Fibroblast of lung (primary cell): ENCODE measurements at regions not wholly inside any gene's neighbourhood (a gene's known extent, or its start where the extent isn't known, plus 50 kb on each side); places are given as distances from the start of the nearest gene placed in this dataset.

Experiments used
- EZH2 ChIP-seq: IDR thresholded peaks from 2 replicates; pipeline ENCODE4 v1.5.1; 2012; ENCODE audit warnings: low read length, control low read depth, mild to moderate bottlenecking; ENCODE audit errors: missing control alignments
- TF ChIP-seq, protein P1 (sequence below), 2 donors: IDR thresholded peaks in 1 of 2; conservative IDR thresholded peaks in 1 of 2; 1 replicate in 1 of 2; 2 replicates in 1 of 2; pipeline ENCODE4 v1.5.1; 2011 to 2012; ENCODE audit warnings: low read length in 2 of 2, control low read depth in 1 of 2, inconsistent platforms in 1 of 2, low read depth in 1 of 2, mild to moderate bottlenecking in 1 of 2

DNA sequence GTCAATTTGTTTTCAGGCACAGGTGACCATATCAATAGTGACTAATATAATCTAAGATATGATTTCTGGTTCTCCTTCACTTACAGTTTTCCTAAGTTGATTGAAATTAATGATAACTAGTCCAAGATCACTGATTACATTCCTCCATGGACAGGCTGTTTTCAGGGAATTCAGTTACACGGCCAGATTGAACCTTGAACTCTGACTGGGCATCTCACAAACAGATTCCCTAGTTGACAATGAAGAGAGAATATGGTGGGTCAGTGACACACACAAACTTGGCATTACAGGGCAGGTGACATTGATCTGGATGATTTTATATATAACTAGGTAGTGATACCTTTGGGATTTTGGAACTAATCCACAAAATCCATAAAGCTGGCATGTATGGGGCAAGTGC lies 110.2 kb upstream of the EGR2 start:
- TF ChIP-seq, protein P1, sequence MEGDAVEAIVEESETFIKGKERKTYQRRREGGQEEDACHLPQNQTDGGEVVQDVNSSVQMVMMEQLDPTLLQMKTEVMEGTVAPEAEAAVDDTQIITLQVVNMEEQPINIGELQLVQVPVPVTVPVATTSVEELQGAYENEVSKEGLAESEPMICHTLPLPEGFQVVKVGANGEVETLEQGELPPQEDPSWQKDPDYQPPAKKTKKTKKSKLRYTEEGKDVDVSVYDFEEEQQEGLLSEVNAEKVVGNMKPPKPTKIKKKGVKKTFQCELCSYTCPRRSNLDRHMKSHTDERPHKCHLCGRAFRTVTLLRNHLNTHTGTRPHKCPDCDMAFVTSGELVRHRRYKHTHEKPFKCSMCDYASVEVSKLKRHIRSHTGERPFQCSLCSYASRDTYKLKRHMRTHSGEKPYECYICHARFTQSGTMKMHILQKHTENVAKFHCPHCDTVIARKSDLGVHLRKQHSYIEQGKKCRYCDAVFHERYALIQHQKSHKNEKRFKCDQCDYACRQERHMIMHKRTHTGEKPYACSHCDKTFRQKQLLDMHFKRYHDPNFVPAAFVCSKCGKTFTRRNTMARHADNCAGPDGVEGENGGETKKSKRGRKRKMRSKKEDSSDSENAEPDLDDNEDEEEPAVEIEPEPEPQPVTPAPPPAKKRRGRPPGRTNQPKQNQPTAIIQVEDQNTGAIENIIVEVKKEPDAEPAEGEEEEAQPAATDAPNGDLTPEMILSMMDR (conservative IDR thresholded peaks at IDR 0.05 in 1 of 2, IDR thresholded peaks at IDR 0.05 in 1 of 2; ENCODE audit: low read depth in 1 of 2, low read length in 2 of 2) = no peak
- TF ChIP-seq EZH2 = no peak
